AG04449 (cell line): ENCODE measurements at regions not wholly inside any gene's neighbourhood (a gene's known extent, or its start where the extent isn't known, plus 50 kb on each side); places are given as distances from the start of the nearest gene placed in this dataset.
"Not testable (repeated sequence)": the region's sequence is repeated elsewhere in the genome, so short reads cannot be mapped to it uniquely, and the experiment has no call there.

Experiments
- CTCF ChIA-PET: fragments of 350-600 bp; formaldehyde crosslinking; extraction: SDS; loops from one replicate; lab custom pipeline; 2021; ENCODE audit warnings: antibody characterized with exemption; lab: Yijun Ruan, JAX
- POLR2A ChIA-PET: fragments of 400-600, 350-600 bp; formaldehyde crosslinking; extraction: SDS; loops from one replicate; lab custom pipeline; 2020; ENCODE audit warnings: antibody characterized with exemption, inconsistent platforms; lab: Yijun Ruan, JAX
- DNase-seq: peaks from one replicate; pipeline ENCODE4 v3.0.0-alpha.2; 2010; ENCODE audit warnings: low read depth, low spot score
- H3K4me3 ChIP-seq: 2 replicates; pipeline ENCODE4 v1.5.1; 2011; ENCODE audit warnings: low read depth, mild to moderate bottlenecking, control low read depth, low read length
- TF ChIP-seq, protein P1 (sequence below): IDR thresholded peaks from one replicate; pipeline ENCODE4 v1.5.1; 2011; ENCODE audit warnings: mild to moderate bottlenecking, moderate library complexity, low read length, control low read depth, inconsistent platforms; ENCODE audit not compliant: insufficient read depth; ENCODE audit errors: missing control alignments

GRCh38 chr22:49457946-49458707, 369.5 kb downstream of the BRD1 start:
- ChIA-PET CTCF (no interaction called here), POLR2A (no interaction called here)
- H3K4me3 ChIP-seq: no peak overlapping the region
- TF ChIP-seq, protein P1, sequence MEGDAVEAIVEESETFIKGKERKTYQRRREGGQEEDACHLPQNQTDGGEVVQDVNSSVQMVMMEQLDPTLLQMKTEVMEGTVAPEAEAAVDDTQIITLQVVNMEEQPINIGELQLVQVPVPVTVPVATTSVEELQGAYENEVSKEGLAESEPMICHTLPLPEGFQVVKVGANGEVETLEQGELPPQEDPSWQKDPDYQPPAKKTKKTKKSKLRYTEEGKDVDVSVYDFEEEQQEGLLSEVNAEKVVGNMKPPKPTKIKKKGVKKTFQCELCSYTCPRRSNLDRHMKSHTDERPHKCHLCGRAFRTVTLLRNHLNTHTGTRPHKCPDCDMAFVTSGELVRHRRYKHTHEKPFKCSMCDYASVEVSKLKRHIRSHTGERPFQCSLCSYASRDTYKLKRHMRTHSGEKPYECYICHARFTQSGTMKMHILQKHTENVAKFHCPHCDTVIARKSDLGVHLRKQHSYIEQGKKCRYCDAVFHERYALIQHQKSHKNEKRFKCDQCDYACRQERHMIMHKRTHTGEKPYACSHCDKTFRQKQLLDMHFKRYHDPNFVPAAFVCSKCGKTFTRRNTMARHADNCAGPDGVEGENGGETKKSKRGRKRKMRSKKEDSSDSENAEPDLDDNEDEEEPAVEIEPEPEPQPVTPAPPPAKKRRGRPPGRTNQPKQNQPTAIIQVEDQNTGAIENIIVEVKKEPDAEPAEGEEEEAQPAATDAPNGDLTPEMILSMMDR: no peak
- no peak for DNase-seq

DNA sequence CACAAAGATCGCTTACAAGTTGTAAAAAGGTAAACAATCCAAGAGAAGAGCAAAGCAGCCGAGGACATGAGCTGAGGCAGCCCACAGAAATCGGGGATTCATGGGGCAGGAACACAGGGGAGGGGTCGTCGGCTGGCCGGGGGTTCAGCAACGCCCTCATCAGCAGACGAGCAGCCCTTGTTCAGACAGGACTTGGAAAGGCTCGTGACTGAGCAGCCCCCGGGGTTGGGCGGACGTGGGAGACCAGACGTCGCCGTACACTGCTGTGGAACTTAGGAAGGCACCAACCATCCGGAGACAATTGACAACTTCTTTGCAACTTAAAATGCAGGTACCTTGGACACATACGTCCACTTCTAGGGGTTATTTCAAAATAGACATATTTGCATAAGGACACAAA, 370.5 kb downstream of the BRD1 start:
- ChIA-PET POLR2A (no interaction called here), CTCF (no interaction called here)
- TF ChIP-seq, protein P1: no peak
- no peak for DNase-seq
- no peak overlapping the region for H3K4me3 ChIP-seq

- ChIA-PET POLR2A (no interaction called here), CTCF (no interaction called here)
- DNase-seq: no peak
- H3K4me3 ChIP-seq: no peak overlapping the region
- TF ChIP-seq, protein P1: no peak
Measured at GRCh38 chr22:49455595-49455994, 372.1 kb downstream of the BRD1 start.

GRCh38 chr22:49454726-49455125, 372.9 kb downstream of the BRD1 start:
- ChIA-PET POLR2A (no interaction called here), CTCF (no interaction called here)
- H3K4me3 ChIP-seq: no peak overlapping the region
- no peak for DNase-seq
- TF ChIP-seq, protein P1: no peak

- ChIA-PET CTCF (no interaction called here), POLR2A (no interaction called here)
- no peak overlapping the region for H3K4me3 ChIP-seq
- no peak for DNase-seq
- TF ChIP-seq, protein P1: no peak
Measured at GRCh38 chr22:49453771-49454170, 373.9 kb downstream of the BRD1 start.

DNA sequence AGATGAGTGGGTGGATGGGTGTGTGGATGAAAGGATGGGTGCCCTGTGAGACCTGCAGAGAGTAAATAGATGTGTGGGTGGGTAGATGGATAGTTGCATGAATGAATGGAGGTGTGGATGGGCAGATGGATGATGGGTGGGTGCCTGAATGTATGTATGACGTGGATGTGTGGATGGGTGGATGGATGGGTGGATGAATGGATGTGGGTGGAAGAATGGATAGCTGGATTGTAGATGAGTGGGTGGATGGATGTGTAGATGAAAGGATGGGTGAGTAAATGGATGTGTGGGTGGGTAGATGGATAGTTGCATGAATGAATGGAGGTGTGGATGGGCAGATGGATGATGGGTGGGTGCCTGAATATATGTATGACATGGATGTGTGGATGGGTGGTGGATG, 374.7 kb downstream of the BRD1 start:
- POLR2A ChIA-PET, H3K4me3 ChIP-seq, CTCF ChIA-PET, DNase-seq: not testable (repeated sequence)
